AG04450 (cell line): ENCODE measurements at regions not wholly inside any gene's neighbourhood (a gene's known extent, or its start where the extent isn't known, plus 50 kb on each side); places are given as distances from the start of the nearest gene placed in this dataset.
"Not testable (repeated sequence)": the region's sequence is repeated elsewhere in the genome, so short reads cannot be mapped to it uniquely, and the experiment has no call there.

Experiments used
- CTCF ChIA-PET: fragments of 300-600, 350-600 bp; formaldehyde crosslinking; extraction: SDS; loops from one replicate; lab custom pipeline; 2022; ENCODE audit warnings: antibody characterized with exemption, inconsistent platforms; lab: Charles Lee
- POLR2A ChIA-PET: fragments of 350-600 bp; formaldehyde crosslinking; extraction: SDS; loops from one replicate; lab custom pipeline; 2021; ENCODE audit warnings: antibody characterized with exemption, inconsistent platforms; lab: Yijun Ruan, JAX
- DNase-seq: peaks from one replicate; pipeline ENCODE4 v3.0.0-alpha.2; 2011; ENCODE audit warnings: low read depth, low spot score
- H3K27ac ChIP-seq: one replicate; pipeline ENCODE4 v1.5.1; 2012; ENCODE audit warnings: low read depth, low read length, control low read depth
- H3K27me3 ChIP-seq: one replicate; pipeline ENCODE4 v1.6.0; 2012; ENCODE audit warnings: low read length; ENCODE audit not compliant: control insufficient read depth, insufficient read depth
- H3K4me3 ChIP-seq: 2 replicates; pipeline ENCODE4 v1.5.1; 2011; ENCODE audit warnings: mild to moderate bottlenecking, low read depth, low read length, control low read depth
- H3K9me3 ChIP-seq: 2 replicates; pipeline ENCODE4 v1.5.1; 2012; ENCODE audit warnings: low read length; ENCODE audit not compliant: control insufficient read depth, insufficient read depth
- CTCF ChIP-seq: IDR thresholded peaks from 2 replicates; pipeline ENCODE4 v1.5.1; 2011; ENCODE audit warnings: low read depth, low read length, control low read depth, inconsistent platforms

GRCh38 chr7:157477550-157478212, 140.9 kb downstream of the DNAJB6 start:
- no peak overlapping the region for H3K27ac ChIP-seq
- no peaks in the 10 kb centered on the region for H3K27me3 ChIP-seq
- CTCF ChIA-PET: no interaction called here
- no peak for TF ChIP-seq CTCF
- no peak for DNase-seq
- POLR2A ChIA-PET: no interaction called here
- H3K9me3 ChIP-seq: peaks cover 62% of the 10 kb centered on the region
- H3K4me3 ChIP-seq: no peak overlapping the region

GRCh38 chr7:157478611-157479010, 141.8 kb downstream of the DNAJB6 start:
- H3K27ac ChIP-seq, POLR2A ChIA-PET, DNase-seq, H3K27me3 ChIP-seq, H3K4me3 ChIP-seq, CTCF ChIA-PET: not testable (repeated sequence)
- H3K9me3 ChIP-seq: peaks cover 66% of the 10 kb centered on the region

- DNase-seq: no peak
- no peaks in the 10 kb centered on the region for H3K27me3 ChIP-seq
- CTCF ChIA-PET: no interaction called here
- H3K27ac ChIP-seq: no peak overlapping the region
- H3K4me3 ChIP-seq: no peak overlapping the region
- peaks cover 73% of the 10 kb centered on the region for H3K9me3 ChIP-seq
- TF ChIP-seq CTCF: no peak
- POLR2A ChIA-PET: no interaction called here
Measured at GRCh38 chr7:157479326-157479725, 142.5 kb downstream of the DNAJB6 start.

GRCh38 chr7:157480371-157481050, 143.7 kb downstream of the DNAJB6 start:
- POLR2A ChIA-PET: no interaction called here
- no peak for DNase-seq
- peaks cover 76% of the 10 kb centered on the region for H3K9me3 ChIP-seq
- H3K27me3 ChIP-seq: no peaks in the 10 kb centered on the region
- no peak overlapping the region for H3K4me3 ChIP-seq
- no peak overlapping the region for H3K27ac ChIP-seq
- TF ChIP-seq CTCF: no peak
- CTCF ChIA-PET: no interaction called here

GRCh38 chr7:157481389-157481788, 144.6 kb downstream of the DNAJB6 start:
- ChIA-PET POLR2A (no interaction called here), CTCF (no interaction called here)
- Histone ChIP-seq H3K4me3 (no peak overlapping the region), H3K9me3 (peaks cover 75% of the 10 kb centered on the region), H3K27me3 (no peaks in the 10 kb centered on the region), H3K27ac (no peak overlapping the region)
- DNase-seq: no peak
- no peak for TF ChIP-seq CTCF
